ENCODE measurements at regions not wholly inside any gene's neighbourhood (a gene's known extent, or its start where the extent isn't known, plus 50 kb on each side); places are given as distances from the start of the nearest gene placed in this dataset.

- Mint-ChIP-seq H3K36me3 (ENCODE audit: low read depth) (no peaks in the 10 kb centered on the region), H3K9me3 (no peaks in the 10 kb centered on the region), H3K4me3 (no peak overlapping the region), H3K4me1 (peaks cover 5% of the 10 kb centered on the region), H3K27me3 (ENCODE audit: low read depth) (peaks cover 9% of the 10 kb centered on the region), H3K27ac (ENCODE audit: unreplicated experiment) (no peak overlapping the region)
- no peak for DNase-seq (ENCODE audit: low read depth, low spot score)
- no peak for TF ChIP-seq CTCF (conservative IDR thresholded peaks at IDR 0.05)
Measured at GRCh38 chr22:49064836-49065235, 762.8 kb downstream of the BRD1 start.

GRCh38 chr22:49063545-49063890 is 764.2 kb downstream of the BRD1 start:
- no peaks in the 10 kb centered on the region for H3K36me3 Mint-ChIP-seq (ENCODE audit: low read depth)
- no peak for TF ChIP-seq CTCF (conservative IDR thresholded peaks at IDR 0.05)
- peaks cover 5% of the 10 kb centered on the region for H3K4me1 Mint-ChIP-seq
- H3K9me3 Mint-ChIP-seq: no peaks in the 10 kb centered on the region
- no peak overlapping the region for H3K4me3 Mint-ChIP-seq
- peaks cover 11% of the 10 kb centered on the region for H3K27me3 Mint-ChIP-seq (ENCODE audit: low read depth)
- no peak overlapping the region for H3K27ac Mint-ChIP-seq (ENCODE audit: unreplicated experiment)
- DNase-seq (ENCODE audit: low read depth, low spot score): no peak

- Mint-ChIP-seq H3K27me3 (ENCODE audit: low read depth) (peaks cover 11% of the 10 kb centered on the region), H3K4me1 (peaks cover 5% of the 10 kb centered on the region), H3K36me3 (ENCODE audit: low read depth) (no peaks in the 10 kb centered on the region), H3K9me3 (no peaks in the 10 kb centered on the region), H3K27ac (ENCODE audit: unreplicated experiment) (peak overlapping the region; percentile 68), H3K4me3 (no peak overlapping the region)
- TF ChIP-seq CTCF (conservative IDR thresholded peaks at IDR 0.05): no peak
- no peak for DNase-seq (ENCODE audit: low read depth, low spot score)
Measured at GRCh38 chr22:49062802-49063544, 764.7 kb downstream of the BRD1 start.

GRCh38 chr22:49062155-49062801 is 765.4 kb downstream of the BRD1 start:
- TF ChIP-seq CTCF (conservative IDR thresholded peaks at IDR 0.05): no peak
- Mint-ChIP-seq H3K36me3 (ENCODE audit: low read depth) (no peaks in the 10 kb centered on the region), H3K27ac (ENCODE audit: unreplicated experiment) (peak overlapping the region; percentile 68), H3K27me3 (ENCODE audit: low read depth) (peaks cover 11% of the 10 kb centered on the region), H3K4me3 (no peak overlapping the region), H3K9me3 (no peaks in the 10 kb centered on the region), H3K4me1 (peaks cover 5% of the 10 kb centered on the region)
- no peak for DNase-seq (ENCODE audit: low read depth, low spot score)

- no peaks in the 10 kb centered on the region for H3K9me3 Mint-ChIP-seq
- H3K4me3 Mint-ChIP-seq: no peak overlapping the region
- no peak overlapping the region for H3K27ac Mint-ChIP-seq (ENCODE audit: unreplicated experiment)
- peaks cover 5% of the 10 kb centered on the region for H3K4me1 Mint-ChIP-seq
- TF ChIP-seq CTCF (conservative IDR thresholded peaks at IDR 0.05): no peak
- H3K27me3 Mint-ChIP-seq (ENCODE audit: low read depth): peaks cover 11% of the 10 kb centered on the region
- no peaks in the 10 kb centered on the region for H3K36me3 Mint-ChIP-seq (ENCODE audit: low read depth)
- no peak for DNase-seq (ENCODE audit: low read depth, low spot score)
Measured at GRCh38 chr22:49057910-49058309, 769.8 kb downstream of the BRD1 start.

Measured in neural crest cell (in vitro differentiated cells).